Left hindlimb (tissue), 1 donor: ENCODE measurements at regions not wholly inside any gene's neighbourhood (a gene's known extent, or its start where the extent isn't known, plus 50 kb on each side); places are given as distances from the start of the nearest gene placed in this dataset.
"Not testable (repeated sequence)": the region's sequence is repeated elsewhere in the genome, so short reads cannot be mapped to it uniquely, and the experiment has no call there.

ENCODE experiments used
- DNase-seq: peaks from one replicate; pipeline ENCODE4 v3.0.0-alpha.2; 2018

GRCh38 chr12:31162896-31163560, 89.4 kb downstream of the DDX11 start:
- not testable (repeated sequence) for DNase-seq

DNA sequence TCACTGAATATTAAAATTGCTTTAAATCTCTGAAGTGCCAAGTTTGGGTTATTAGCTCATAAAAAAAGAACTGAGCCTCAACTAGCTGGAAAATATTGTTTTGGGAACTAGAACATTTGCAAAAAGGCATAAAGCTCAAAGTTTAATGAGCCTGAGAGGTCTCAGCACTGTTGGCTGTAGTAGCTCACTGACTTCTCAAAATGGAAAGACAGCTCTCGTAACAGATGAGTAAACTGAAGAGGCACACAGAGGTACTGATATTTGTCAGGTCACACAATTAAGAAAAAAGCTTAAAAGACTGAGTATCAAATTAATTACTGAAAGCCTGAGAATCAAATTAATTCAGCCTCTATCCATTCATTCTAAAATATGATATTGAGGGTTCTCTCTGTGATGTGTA, 100.6 kb downstream of the DDX11 start:
- not testable (repeated sequence) for DNase-seq

DNA sequence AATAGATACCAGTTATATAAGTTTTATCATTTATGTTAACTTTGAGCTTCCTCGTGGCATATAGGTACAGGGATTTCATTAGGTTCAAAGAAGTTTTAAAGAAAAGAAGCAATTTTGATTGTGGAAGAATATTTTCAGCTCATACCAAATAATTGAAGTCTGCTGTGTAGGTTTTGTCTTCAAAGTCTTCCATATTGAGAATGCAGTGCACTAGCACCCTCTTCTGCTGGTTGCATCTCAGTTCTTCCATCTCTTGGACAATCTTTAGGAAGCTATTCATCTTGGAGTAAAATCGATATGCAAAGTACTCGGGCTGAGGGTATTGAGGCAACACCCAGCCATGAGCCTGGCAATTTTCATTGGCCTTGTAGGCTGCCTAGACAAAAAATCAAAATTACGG, 103.9 kb downstream of the DDX11 start:
- not testable (repeated sequence) for DNase-seq

- DNase-seq, result not testable (repeated sequence)
Measured at GRCh38 chr12:31178875-31179274, 105.2 kb downstream of the DDX11 start.

DNA sequence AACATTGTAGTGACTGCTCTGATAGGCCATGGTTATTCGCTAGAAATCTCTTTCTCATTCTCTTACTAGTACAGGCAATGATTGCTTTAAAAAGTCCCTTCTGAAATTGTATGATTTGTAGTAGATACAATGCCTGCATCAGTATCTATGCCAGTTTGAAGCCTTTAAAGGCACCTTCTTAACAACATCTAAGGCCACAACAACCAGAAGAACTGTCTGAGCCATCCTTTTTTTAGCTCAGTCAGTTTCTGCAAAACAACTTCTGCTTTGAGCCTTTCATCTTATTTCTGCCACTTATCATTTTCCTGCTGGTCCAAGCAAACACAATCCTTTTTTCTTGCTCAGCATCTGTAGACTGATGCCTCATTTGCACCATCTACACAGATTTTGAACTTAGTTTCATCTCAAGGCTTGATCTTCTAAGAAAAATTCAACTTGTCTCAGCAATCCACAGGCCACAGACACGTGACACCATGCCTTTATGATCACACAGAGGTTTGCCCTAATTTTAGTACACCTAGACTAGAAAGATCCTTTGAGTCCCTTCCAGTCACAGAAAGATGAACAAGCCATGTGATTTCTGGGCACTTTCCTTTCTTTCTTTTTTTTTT, 106.1 kb downstream of the DDX11 start:
- not testable (repeated sequence) for DNase-seq

- DNase-seq, result not testable (repeated sequence)
Measured at GRCh38 chr12:31182571-31182970, 108.9 kb downstream of the DDX11 start.

DNA sequence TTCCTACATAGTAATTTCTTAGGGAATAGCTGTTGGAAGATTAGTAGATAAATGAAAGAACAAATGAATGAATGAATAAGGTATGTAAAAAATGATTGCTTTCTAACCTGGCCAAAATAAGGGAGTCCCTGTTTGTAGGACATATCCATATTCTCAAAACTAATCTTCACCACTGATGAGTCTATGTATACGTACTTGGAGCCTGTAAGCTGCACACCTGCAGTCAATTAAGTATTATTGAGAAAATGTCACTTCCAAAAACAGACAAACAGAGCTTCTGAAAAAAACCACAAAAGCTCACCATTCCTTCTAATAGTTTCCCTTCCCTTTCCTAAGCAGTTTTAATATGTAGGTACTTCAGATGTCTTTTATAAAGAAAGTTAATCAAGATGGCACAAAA, 109.4 kb downstream of the DDX11 start:
- not testable (repeated sequence) for DNase-seq

DNA sequence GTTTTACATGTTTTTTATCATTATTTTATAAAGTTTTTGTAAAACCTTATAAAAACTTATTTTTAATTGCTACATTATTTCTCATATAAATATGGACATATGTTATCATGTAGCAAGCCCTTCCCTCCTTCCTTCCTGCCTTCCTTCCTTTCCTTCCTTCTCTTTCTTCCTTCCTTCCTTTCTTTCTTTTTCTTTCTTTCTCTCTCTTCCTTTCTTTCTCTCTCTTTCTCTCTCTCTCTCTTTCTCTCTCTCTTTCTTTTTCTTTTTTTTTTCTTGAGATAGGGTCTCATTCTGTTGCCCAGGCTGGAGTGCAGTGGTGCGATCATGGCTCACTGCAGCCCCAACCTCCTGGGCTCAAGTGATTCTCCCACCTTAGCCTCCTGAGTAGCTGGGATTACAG, 110.2 kb downstream of the DDX11 start:
- not testable (repeated sequence) for DNase-seq

- DNase-seq, result not testable (repeated sequence)
Measured at GRCh38 chr12:31184667-31185066, 111.0 kb downstream of the DDX11 start.

DNA sequence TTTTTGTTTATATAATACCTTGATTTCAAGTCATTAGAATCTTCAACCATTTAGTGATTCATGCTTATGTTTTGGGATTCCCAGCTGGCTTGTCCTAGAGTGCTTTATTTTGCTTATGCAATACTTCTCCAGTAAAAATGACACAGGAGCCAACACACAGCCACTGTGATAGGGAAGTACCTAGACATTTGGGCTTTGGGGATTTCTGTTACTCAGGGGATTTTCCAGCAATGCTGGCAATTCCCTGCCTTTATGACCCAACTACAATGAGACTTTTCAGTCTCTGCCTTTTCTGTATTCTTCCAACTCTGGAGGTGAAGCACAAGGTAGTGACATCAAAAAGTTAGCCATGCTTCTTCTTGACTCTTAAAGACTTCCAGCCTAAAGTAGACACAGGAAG, 119.0 kb downstream of the DDX11 start:
- DNase-seq, result not testable (repeated sequence)

GRCh38 chr12:31195620-31196019, 122.0 kb downstream of the DDX11 start:
- not testable (repeated sequence) for DNase-seq

- not testable (repeated sequence) for DNase-seq
Measured at GRCh38 chr12:31199476-31199875, 125.8 kb downstream of the DDX11 start.

DNA sequence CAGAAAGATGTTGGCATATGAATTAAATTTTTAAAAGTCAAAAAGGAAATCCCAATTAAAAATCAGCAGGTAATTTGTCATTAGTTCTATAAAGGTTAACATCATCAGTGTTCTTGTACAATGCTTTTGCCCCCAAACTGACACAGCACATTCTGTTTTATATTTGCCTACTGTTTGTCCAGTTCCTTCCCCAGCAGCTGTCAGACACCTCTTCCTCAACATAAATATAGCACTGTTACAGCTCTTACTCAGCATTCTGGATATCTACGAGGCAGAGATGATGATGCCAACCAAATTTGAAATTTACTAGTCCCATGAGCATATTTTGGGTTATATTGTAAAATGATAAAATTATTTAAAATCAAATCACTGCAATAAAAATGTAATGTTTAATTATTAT, 124.6 kb downstream of the SINHCAF start:
- DNase-seq, result no peak

GRCh38 chr12:31203261-31203660, 122.7 kb downstream of the SINHCAF start:
- no peak for DNase-seq

DNA sequence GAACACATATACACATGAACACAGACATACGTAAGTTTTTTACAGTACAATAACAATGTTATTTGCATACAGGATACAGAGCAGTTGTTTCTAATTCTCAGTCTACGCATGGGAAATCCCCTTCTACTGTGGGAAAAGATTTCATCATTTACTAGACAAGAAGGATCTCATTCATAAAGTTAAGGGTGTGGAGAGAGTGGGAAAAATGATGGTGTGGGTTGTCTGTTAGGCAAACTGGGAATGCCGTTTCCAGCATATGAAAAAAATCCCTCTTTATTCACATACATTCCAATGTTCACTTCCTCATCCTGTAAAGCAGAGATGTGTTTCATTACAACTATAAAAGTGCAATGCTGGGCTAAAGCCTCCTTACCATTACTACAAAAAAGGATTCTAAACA, 120.9 kb downstream of the SINHCAF start:
- DNase-seq, result no peak

DNA sequence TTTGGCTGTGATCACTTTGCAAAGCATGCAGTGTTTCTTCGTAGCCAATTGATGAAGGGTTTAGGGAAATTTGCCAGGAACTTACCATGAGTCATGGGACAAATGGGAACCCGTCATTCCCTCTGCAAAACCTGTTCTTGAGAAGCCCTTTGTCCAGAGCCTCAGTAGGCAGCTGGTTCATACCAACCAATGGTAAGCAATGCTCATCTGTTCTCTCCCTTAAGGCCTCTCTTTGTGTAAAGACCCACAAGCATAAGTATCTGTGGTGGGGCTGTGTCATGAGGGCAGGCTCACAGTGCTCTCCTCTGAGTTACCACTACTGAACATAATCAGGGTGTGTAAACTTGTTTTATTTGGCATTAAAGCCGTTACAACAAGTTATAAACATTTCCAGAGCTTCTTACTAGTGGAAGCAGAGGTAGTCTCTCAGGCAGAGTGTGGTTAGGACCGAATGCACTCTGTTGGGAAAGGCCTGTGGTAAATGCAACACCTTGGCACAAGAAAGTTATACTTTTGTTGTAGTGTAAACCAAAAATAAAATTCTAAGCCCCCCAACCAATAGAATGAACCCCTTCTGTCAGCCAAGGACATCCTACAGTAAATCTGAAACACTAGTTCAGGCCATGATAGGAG, 119.8 kb downstream of the SINHCAF start:
- no peak for DNase-seq

GRCh38 chr12:31207799-31208465, 118.0 kb downstream of the SINHCAF start:
- DNase-seq, result no peak

DNA sequence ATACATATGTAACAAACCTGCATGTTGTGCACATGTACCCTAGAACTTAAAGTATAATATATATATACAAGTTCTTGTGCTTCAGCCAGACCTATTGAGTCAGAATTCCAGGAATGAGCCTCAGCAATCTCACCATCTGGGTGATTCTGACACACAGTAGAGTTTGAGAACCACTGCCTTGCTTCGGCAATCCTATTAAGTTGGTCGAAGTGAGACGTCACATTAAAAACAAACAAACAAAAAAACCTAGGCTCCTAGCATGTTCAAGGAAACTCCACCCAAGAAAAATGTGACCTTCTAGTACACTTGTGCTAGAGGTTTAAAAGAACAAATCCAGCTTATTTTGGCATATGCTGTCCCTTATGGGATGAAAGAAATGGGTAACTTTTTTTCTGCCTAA, 115.8 kb downstream of the SINHCAF start:
- DNase-seq, result no peak

- DNase-seq, result no peak
Measured at GRCh38 chr12:31210541-31210940, 115.4 kb downstream of the SINHCAF start.

DNA sequence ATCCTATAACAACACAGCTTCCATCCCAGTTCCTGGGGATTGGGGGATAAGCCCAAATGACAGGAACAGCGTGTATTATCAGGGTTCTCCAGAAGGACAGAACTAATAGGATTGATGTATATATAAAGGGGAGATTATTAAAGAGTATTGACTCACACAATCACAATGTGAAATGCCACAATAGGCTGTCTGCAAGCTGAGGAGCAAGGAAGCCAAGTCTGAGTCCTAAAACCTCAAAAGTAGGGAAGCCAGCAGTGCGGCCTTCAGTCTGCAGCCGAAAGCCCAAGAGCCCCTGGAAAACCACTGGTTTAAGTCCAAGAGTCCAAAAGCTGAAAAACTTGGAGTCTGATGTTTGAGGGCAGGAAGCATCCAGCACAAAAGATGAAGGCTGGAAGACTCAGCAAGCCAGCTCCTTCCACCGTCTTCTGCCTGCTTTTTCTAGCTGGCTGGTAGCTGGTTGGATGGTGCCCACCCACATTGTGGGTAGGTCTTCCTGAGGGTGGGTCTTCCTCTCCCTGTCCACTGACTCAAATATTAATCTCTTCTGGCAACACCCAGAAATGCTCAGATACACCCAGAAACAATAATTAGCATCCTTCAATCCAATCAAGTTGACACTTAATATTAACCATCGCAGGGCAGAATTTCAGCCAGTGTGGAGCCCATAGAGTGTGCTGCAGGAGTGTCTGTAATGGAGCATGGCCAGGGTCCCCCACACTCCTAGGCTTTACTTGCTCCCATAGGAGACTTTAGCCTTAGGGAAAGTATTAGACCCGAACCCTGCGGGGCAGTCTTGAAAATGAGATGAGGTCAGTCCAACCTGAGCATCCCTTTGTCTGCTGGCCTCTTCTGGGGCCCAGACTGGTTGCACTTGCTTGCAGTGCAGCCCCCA, 111.1 kb downstream of the SINHCAF start:
- no peak for DNase-seq

DNA sequence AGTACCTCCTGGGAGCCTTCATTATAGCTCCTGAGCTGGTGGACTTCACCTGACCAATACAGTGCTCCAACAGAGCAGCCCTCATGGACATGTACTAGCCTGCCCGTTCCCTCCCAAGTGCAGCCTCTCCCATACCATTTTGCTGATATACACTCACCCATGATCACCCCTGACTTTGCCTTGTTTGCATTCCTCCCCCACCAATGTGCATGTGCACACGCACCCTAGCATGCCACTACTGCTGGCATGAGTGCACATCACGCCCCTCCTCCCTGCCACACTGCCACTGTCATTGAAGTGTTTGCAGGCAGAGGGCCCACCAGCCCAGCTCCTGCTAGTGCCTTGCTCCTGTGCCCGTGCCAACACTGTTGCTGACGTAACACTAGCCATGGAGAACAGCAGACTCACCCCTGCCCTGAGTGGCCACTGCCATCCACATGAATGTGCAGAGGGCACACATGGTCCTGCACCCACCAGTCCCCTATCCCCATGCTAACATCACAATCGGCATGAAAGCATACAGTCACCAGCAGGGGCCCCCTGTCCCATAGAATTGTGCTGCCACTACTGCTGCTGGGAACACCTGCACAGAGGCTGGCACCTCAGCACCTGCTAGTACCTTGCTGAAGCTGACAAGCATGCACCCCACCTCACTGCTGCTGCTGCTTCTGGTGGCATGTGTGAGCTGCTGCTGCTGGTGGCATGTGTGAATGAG, 110.3 kb downstream of the SINHCAF start:
- DNase-seq, result no peak

- no peak for DNase-seq
Measured at GRCh38 chr12:31216479-31216878, 109.5 kb downstream of the SINHCAF start.
